ENCODE measurements at regions not wholly inside any gene's neighbourhood (a gene's known extent, or its start where the extent isn't known, plus 50 kb on each side); places are given as distances from the start of the nearest gene placed in this dataset.

- no peak for DNase-seq (ENCODE audit: low spot score)
- H3K9me2 ChIP-seq (ENCODE audit: insufficient read depth, low read length) = no peaks in the 10 kb centered on the region
- no peaks in the 10 kb centered on the region for H3K79me2 ChIP-seq (ENCODE audit: insufficient read depth, low read depth, low read length)
- CTCF ChIA-PET (ENCODE audit: unreplicated experiment) = no interaction called here
- no peak overlapping the region for H3K27ac ChIP-seq (ENCODE audit: low read depth, low read length, poor library complexity, severe bottlenecking)
- H4K20me1 ChIP-seq (ENCODE audit: insufficient read depth, low read length) = no peaks in the 10 kb centered on the region
- H3K36me3 ChIP-seq (ENCODE audit: insufficient read depth, low read length) = no peaks in the 10 kb centered on the region
- intact Hi-C loops (cut with micrococcal nuclease; ENCODE audit: unreplicated experiment) = no loop called here
- H3K4me1 ChIP-seq (ENCODE audit: insufficient read depth, low read length, poor library complexity, severe bottlenecking) = no peaks in the 10 kb centered on the region
- no peaks in the 10 kb centered on the region for H3K9me3 ChIP-seq (ENCODE audit: low read length)
- H2AFZ ChIP-seq (ENCODE audit: low read length) = no peak overlapping the region
- TF ChIP-seq EZH2phosphoT487 (IDR thresholded peaks at IDR 0.05; ENCODE audit: borderline replicate concordance, low read depth, low read length) = no peak
- TF ChIP-seq CTCF (conservative IDR thresholded peaks at IDR 0.05; ENCODE audit: low read length) = no peak
- POLR2A ChIA-PET = no interaction called here
- no peak overlapping the region for H3K4me2 ChIP-seq (ENCODE audit: low read length)
- H3K4me3 ChIP-seq (ENCODE audit: low read depth, low read length, poor library complexity, severe bottlenecking) = no peak overlapping the region
- no TSS peak for BruUV-seq (replicated peaks)
These were observed 373.7 kb upstream of the SLITRK6 start for GRCh38 chr13:86172961-86173360.

GRCh38 chr13:86161257-86161656 is 362.0 kb upstream of the SLITRK6 start:
- intact Hi-C loops (cut with micrococcal nuclease; ENCODE audit: unreplicated experiment) = no loop called here
- H3K4me1 ChIP-seq (ENCODE audit: insufficient read depth, low read length, poor library complexity, severe bottlenecking) = no peaks in the 10 kb centered on the region
- H3K27ac ChIP-seq (ENCODE audit: low read depth, low read length, poor library complexity, severe bottlenecking) = no peak overlapping the region
- TF ChIP-seq EZH2phosphoT487 (IDR thresholded peaks at IDR 0.05; ENCODE audit: borderline replicate concordance, low read depth, low read length) (no peak), CTCF (conservative IDR thresholded peaks at IDR 0.05; ENCODE audit: low read length) (no peak)
- H2AFZ ChIP-seq (ENCODE audit: low read length) = no peak overlapping the region
- no peak for DNase-seq (ENCODE audit: low spot score)
- H3K9me2 ChIP-seq (ENCODE audit: insufficient read depth, low read length) = no peaks in the 10 kb centered on the region; the same call in 1 of the 2 replicates
- H3K9me3 ChIP-seq (ENCODE audit: low read length) = no peaks in the 10 kb centered on the region
- ChIA-PET POLR2A (interaction anchor here (0.6 to 0.7 kb wide), 2 partner anchors 197 to 911 kb away, joined by 3 read pairs; no protein-coding TSS in a partner anchor), CTCF (ENCODE audit: unreplicated experiment) (no interaction called here)
- no peaks in the 10 kb centered on the region for H4K20me1 ChIP-seq (ENCODE audit: insufficient read depth, low read length)
- BruUV-seq (replicated peaks) = no TSS peak
- no peak overlapping the region for H3K4me2 ChIP-seq (ENCODE audit: low read length)
- H3K36me3 ChIP-seq (ENCODE audit: insufficient read depth, low read length) = no peaks in the 10 kb centered on the region
- no peaks in the 10 kb centered on the region for H3K79me2 ChIP-seq (ENCODE audit: insufficient read depth, low read depth, low read length)
- H3K4me3 ChIP-seq (ENCODE audit: low read depth, low read length, poor library complexity, severe bottlenecking) = no peak overlapping the region

- CTCF ChIA-PET (ENCODE audit: unreplicated experiment) = no interaction called here
- intact Hi-C loops (cut with micrococcal nuclease; ENCODE audit: unreplicated experiment) = no loop called here
- Histone ChIP-seq H2AFZ (ENCODE audit: low read length) (no peak overlapping the region), H3K4me1 (ENCODE audit: insufficient read depth, low read length, poor library complexity, severe bottlenecking) (no peaks in the 10 kb centered on the region), H3K79me2 (ENCODE audit: insufficient read depth, low read depth, low read length) (no peaks in the 10 kb centered on the region), H3K9me2 (ENCODE audit: insufficient read depth, low read length) (no peaks in the 10 kb centered on the region), H3K27ac (ENCODE audit: low read depth, low read length, poor library complexity, severe bottlenecking) (no peak overlapping the region), H3K4me3 (ENCODE audit: low read depth, low read length, poor library complexity, severe bottlenecking) (no peak overlapping the region), H3K4me2 (ENCODE audit: low read length) (no peak overlapping the region), H3K9me3 (ENCODE audit: low read length) (no peaks in the 10 kb centered on the region), H3K36me3 (ENCODE audit: insufficient read depth, low read length) (no peaks in the 10 kb centered on the region), H4K20me1 (ENCODE audit: insufficient read depth, low read length) (no peaks in the 10 kb centered on the region)
- TF ChIP-seq CTCF (conservative IDR thresholded peaks at IDR 0.05; ENCODE audit: low read length) (no peak), EZH2phosphoT487 (IDR thresholded peaks at IDR 0.05; ENCODE audit: borderline replicate concordance, low read depth, low read length) (no peak)
- POLR2A ChIA-PET = no interaction called here
- no peak for DNase-seq (ENCODE audit: low spot score)
- BruUV-seq (replicated peaks) = no TSS peak
These were observed 356.5 kb upstream of the SLITRK6 start for GRCh38 chr13:86155756-86156155.

Data from OCI-LY7 (cell line).